Keratinocyte (primary cell): ENCODE measurements at regions not wholly inside any gene's neighbourhood (a gene's known extent, or its start where the extent isn't known, plus 50 kb on each side); places are given as distances from the start of the nearest gene placed in this dataset.

Source experiments
- DNase-seq: peaks from one replicate; pipeline ENCODE4 v3.0.0-alpha.2; 2011; ENCODE audit warnings: low read depth, missing footprints, low spot score
- FAIRE-seq: peaks from 2 replicates; lab custom pipeline; 2011; peaks lifted over from hg19 to GRCh38; lab: Jason Lieb, UNC
- H2AFZ ChIP-seq: 2 replicates; pipeline ENCODE4 v1.6.0; 2012; ENCODE audit warnings: low read length, control low read depth, inconsistent platforms; ENCODE audit not compliant: control insufficient read depth
- H3K27ac ChIP-seq: 2 replicates; pipeline ENCODE4 v1.5.1; 2011; ENCODE audit warnings: low read length; ENCODE audit not compliant: control insufficient read depth, insufficient read depth
- H3K27me3 ChIP-seq: 3 replicates; pipeline ENCODE4 v1.6.0; 2011; ENCODE audit warnings: low read length; ENCODE audit not compliant: control insufficient read depth, insufficient read depth; ENCODE audit errors: extremely low read depth
- H3K36me3 ChIP-seq, 2 experiments: 2 replicates in 1 of 2; 3 replicates in 1 of 2; pipeline ENCODE4 v1.5.1; 2011; ENCODE audit warnings: low read length in 2 of 2, mild to moderate bottlenecking in 1 of 2; ENCODE audit not compliant: control insufficient read depth in 2 of 2, insufficient read depth in 2 of 2; ENCODE audit errors: extremely low read depth in 1 of 2
- H3K4me1 ChIP-seq: 3 replicates; pipeline ENCODE4 v1.5.1; 2011; ENCODE audit warnings: low read length; ENCODE audit not compliant: control insufficient read depth, insufficient read depth; ENCODE audit errors: extremely low read depth
- H3K4me2 ChIP-seq: 3 replicates; pipeline ENCODE4 v1.6.0; 2011; ENCODE audit warnings: low read depth, low read length; ENCODE audit not compliant: control insufficient read depth, insufficient read depth; ENCODE audit errors: extremely low read depth
- H3K4me3 ChIP-seq, 3 experiments: fragments of 200-600 bp in 1 of 3; sonication (generic) in 1 of 3; 2 replicates in 2 of 3; 3 replicates in 1 of 3; pipeline ENCODE4 v1.5.1; 2011 to 2016; ENCODE audit warnings: low read length in 3 of 3, mild to moderate bottlenecking in 3 of 3, control low read depth in 2 of 3, inconsistent platforms in 1 of 3, low read depth in 1 of 3, mixed read lengths in 1 of 3, mixed run types in 1 of 3, moderate library complexity in 1 of 3; ENCODE audit not compliant: control insufficient read depth in 2 of 3, insufficient read depth in 2 of 3; ENCODE audit errors: extremely low read depth in 1 of 3
- H3K79me2 ChIP-seq: 2 replicates; pipeline ENCODE4 v1.6.0; 2012; ENCODE audit warnings: low read length; ENCODE audit not compliant: control insufficient read depth, insufficient read depth
- H3K9ac ChIP-seq: 3 replicates; pipeline ENCODE4 v1.6.0; 2011; ENCODE audit warnings: low read length; ENCODE audit not compliant: control insufficient read depth, insufficient read depth; ENCODE audit errors: extremely low read depth
- H3K9me1 ChIP-seq: 3 replicates; pipeline ENCODE4 v1.6.0; 2011; ENCODE audit warnings: low read length; ENCODE audit not compliant: control insufficient read depth, insufficient read depth; ENCODE audit errors: extremely low read depth
- H3K9me3 ChIP-seq: 2 replicates; pipeline ENCODE4 v1.5.1; 2012; ENCODE audit warnings: low read depth, low read length; ENCODE audit not compliant: control insufficient read depth
- H4K20me1 ChIP-seq: 3 replicates; pipeline ENCODE4 v1.6.0; 2011; ENCODE audit warnings: low read length; ENCODE audit not compliant: control insufficient read depth, insufficient read depth; ENCODE audit errors: extremely low read depth
- CTCF ChIP-seq, 3 experiments: IDR thresholded peaks in 1 of 3; conservative IDR thresholded peaks in 1 of 3; optimal IDR thresholded peaks in 1 of 3; 2 replicates in 2 of 3; 3 replicates in 1 of 3; pipeline versions ENCODE3 to v1.5.1; 2011; ENCODE audit warnings: low read length in 3 of 3, mild to moderate bottlenecking in 3 of 3, moderate library complexity in 2 of 3, control low read depth in 1 of 3, inconsistent platforms in 1 of 3; ENCODE audit not compliant: insufficient read depth in 2 of 3; ENCODE audit errors: extremely low read depth in 1 of 3
- EZH2 ChIP-seq: IDR thresholded peaks from one replicate; pipeline ENCODE4 v1.6.1; 2012; ENCODE audit warnings: inconsistent platforms, mild to moderate bottlenecking, low read length, moderate library complexity
- dilution Hi-C: fragments of 300-500 bp; cut with MboI; formaldehyde crosslinking; loops from one replicate; pipeline ENCODE4 v1.7.0; 2020; ENCODE audit warnings: low sequenced_read_pairs; ENCODE audit not compliant: extremely low pct_ligation_motif_present

- Histone ChIP-seq H3K4me1 (no peaks in the 10 kb centered on the region), H3K9me3 (no peaks in the 10 kb centered on the region), H2AFZ (no peak overlapping the region), H3K79me2 (no peaks in the 10 kb centered on the region), H3K9me1 (no peaks in the 10 kb centered on the region), H3K4me3 (no peak overlapping the region), H3K4me2 (no peak overlapping the region), H3K27me3 (no peaks in the 10 kb centered on the region), H3K9ac (no peak overlapping the region), H4K20me1 (no peaks in the 10 kb centered on the region), H3K27ac (no peak overlapping the region), H3K36me3 (no peaks in the 10 kb centered on the region)
- FAIRE-seq (no peak), DNase-seq (no peak)
- TF ChIP-seq CTCF (optimal IDR thresholded peaks at IDR 0.05 in 1 of 3, IDR thresholded peaks at IDR 0.05 in 1 of 3, conservative IDR thresholded peaks at IDR 0.05 in 1 of 3; ENCODE audit: extremely low read depth in 1 of 3, insufficient read depth in 2 of 3, low read length in 3 of 3) (no peak), EZH2 (no peak)
- dilution Hi-C loops = no loop called here
Observed at GRCh38 chr11:13082588-13082987, 73.5 kb downstream of the RASSF10 start.

- Histone ChIP-seq H3K27ac (no peak overlapping the region), H3K9me3 (no peaks in the 10 kb centered on the region), H3K4me2 (no peak overlapping the region), H2AFZ (no peak overlapping the region), H3K9me1 (no peaks in the 10 kb centered on the region), H3K27me3 (no peaks in the 10 kb centered on the region), H3K4me3 (no peak overlapping the region), H3K4me1 (peaks cover 14% of the 10 kb centered on the region), H3K9ac (no peak overlapping the region), H3K36me3 (no peaks in the 10 kb centered on the region), H3K79me2 (no peaks in the 10 kb centered on the region), H4K20me1 (no peaks in the 10 kb centered on the region)
- TF ChIP-seq EZH2 (no peak), CTCF (optimal IDR thresholded peaks at IDR 0.05 in 1 of 3, IDR thresholded peaks at IDR 0.05 in 1 of 3, conservative IDR thresholded peaks at IDR 0.05 in 1 of 3; ENCODE audit: extremely low read depth in 1 of 3, insufficient read depth in 2 of 3, low read length in 3 of 3) (no peak)
- FAIRE-seq (no peak), DNase-seq (no peak)
- dilution Hi-C loops = no loop called here
Observed at GRCh38 chr11:13090228-13090708, 81.2 kb downstream of the RASSF10 start.
